Stomach smooth muscle (tissue), 2 donors: ENCODE measurements at regions not wholly inside any gene's neighbourhood (a gene's known extent, or its start where the extent isn't known, plus 50 kb on each side); places are given as distances from the start of the nearest gene placed in this dataset.
"Not testable (repeated sequence)": the region's sequence is repeated elsewhere in the genome, so short reads cannot be mapped to it uniquely, and the experiment has no call there.

ENCODE experiments used
- H3K27ac ChIP-seq: one replicate; pipeline ENCODE4 v1.7.0; 2013; ENCODE audit warnings: mild to moderate bottlenecking, low read length, inconsistent platforms
- H3K27me3 ChIP-seq, 2 donors: one replicate each; pipeline ENCODE4 v1.7.0; 2013; ENCODE audit warnings: low read length in 2 of 2; ENCODE audit not compliant: insufficient read depth in 2 of 2, control insufficient read depth in 1 of 2
- H3K36me3 ChIP-seq, 2 donors: one replicate each; pipeline ENCODE4 v1.7.0; 2013; ENCODE audit warnings: low read length in 2 of 2; ENCODE audit not compliant: control insufficient read depth in 2 of 2, insufficient read depth in 2 of 2
- H3K4me1 ChIP-seq: one replicate; pipeline ENCODE4 v1.7.0; 2013; ENCODE audit warnings: low read length; ENCODE audit not compliant: control insufficient read depth, insufficient read depth
- H3K4me3 ChIP-seq, 2 donors: one replicate each; pipeline ENCODE4 v1.7.0; 2013; ENCODE audit warnings: low read length in 2 of 2
- H3K9ac ChIP-seq, 2 donors: one replicate each; pipeline ENCODE4 v1.7.0; 2013; ENCODE audit warnings: low read length in 2 of 2, mild to moderate bottlenecking in 1 of 2
- H3K9me3 ChIP-seq, 2 donors: one replicate each; pipeline ENCODE4 v1.7.0; 2013; ENCODE audit warnings: low read length in 2 of 2; ENCODE audit not compliant: control insufficient read depth in 2 of 2
- donor health status: healthy.
- donor health status: Pancreatic carcinoma.

- H3K4me3 ChIP-seq, result no peak overlapping the region
- no peak overlapping the region for H3K27ac ChIP-seq
- no peaks in the 10 kb centered on the region for H3K36me3 ChIP-seq
- H3K27me3 ChIP-seq, result no peaks in the 10 kb centered on the region
- peaks cover 2% of the 10 kb centered on the region in 2 donors for H3K9me3 ChIP-seq
- H3K9ac ChIP-seq, result no peak overlapping the region
- H3K4me1 ChIP-seq, result no peaks in the 10 kb centered on the region
These were observed 95.6 kb downstream of the RRAGB start for GRCh38 chrX:55813150-55813549.

DNA sequence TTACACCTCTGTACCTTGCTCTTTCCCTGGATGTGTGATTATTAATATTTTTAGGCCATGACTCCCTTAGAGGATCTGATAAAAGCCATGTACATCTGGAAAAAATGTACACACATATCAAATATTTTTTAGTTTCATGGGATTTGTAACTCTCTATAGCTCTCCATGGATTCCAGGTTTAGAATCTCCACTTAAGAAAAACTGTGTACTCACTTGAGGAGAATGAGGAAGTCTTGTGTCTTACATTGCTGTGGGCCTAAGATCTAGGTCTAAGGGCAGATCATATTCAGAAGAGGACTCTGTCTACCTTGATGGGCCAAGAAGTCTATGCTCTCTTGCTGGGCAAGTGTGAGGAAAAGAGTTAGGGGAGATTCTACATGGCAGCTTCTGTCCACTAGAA, 98.0 kb downstream of the RRAGB start:
- no peaks in the 10 kb centered on the region for H3K4me1 ChIP-seq
- no peaks in the 10 kb centered on the region for H3K36me3 ChIP-seq
- no peak overlapping the region for H3K27ac ChIP-seq
- H3K4me3 ChIP-seq, result no peak overlapping the region
- peaks cover 2% of the 10 kb centered on the region in 2 donors for H3K9me3 ChIP-seq
- H3K9ac ChIP-seq, result no peak overlapping the region
- no peaks in the 10 kb centered on the region for H3K27me3 ChIP-seq

- no peaks in the 10 kb centered on the region for H3K4me1 ChIP-seq
- no peaks in the 10 kb centered on the region for H3K27me3 ChIP-seq
These were observed 98.5 kb downstream of the RRAGB start for GRCh38 chrX:55816023-55816422.

GRCh38 chrX:55818673-55819375, 101.3 kb downstream of the RRAGB start:
- Histone ChIP-seq H3K4me1 (no peaks in the 10 kb centered on the region), H3K27me3 (no peaks in the 10 kb centered on the region), H3K36me3 (no peaks in the 10 kb centered on the region), H3K9me3 (peaks cover 2% of the 10 kb centered on the region in 2 donors), H3K27ac (no peak overlapping the region), H3K4me3 (no peak overlapping the region), H3K9ac (no peak overlapping the region)

More at GRCh38 chrX:55816023-55816422, 98.5 kb downstream of the RRAGB start:
- Histone ChIP-seq H3K9me3 (peaks cover 2% of the 10 kb centered on the region in 2 donors), H3K27ac (no peak overlapping the region), H3K36me3 (no peaks in the 10 kb centered on the region), H3K9ac (no peak overlapping the region), H3K4me3 (no peak overlapping the region)

DNA sequence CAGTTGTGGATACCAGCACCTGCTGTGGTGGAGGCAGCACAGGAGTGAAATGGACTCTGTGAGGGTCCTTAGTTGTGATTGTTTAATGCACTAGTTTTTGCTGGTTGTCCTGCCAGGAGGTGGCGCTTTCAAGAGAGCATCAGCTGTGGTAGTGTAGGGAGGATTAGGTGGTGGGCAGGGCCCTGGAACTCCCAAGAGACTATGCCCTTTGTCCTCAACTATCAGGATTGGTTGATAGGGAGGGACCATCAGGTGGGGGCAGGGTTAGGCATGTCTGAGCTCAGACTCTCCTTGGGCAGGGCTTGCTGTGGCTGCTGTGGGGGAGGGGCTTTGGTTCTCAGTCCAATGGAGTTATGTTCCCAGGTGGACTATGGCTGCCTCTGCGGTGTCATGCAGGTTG, 121.9 kb downstream of the RRAGB start:
- peaks cover 0 to 3% of the 10 kb centered on the region in 2 donors for H3K27me3 ChIP-seq
- H3K9ac ChIP-seq, result no peak overlapping the region
- H3K4me1 ChIP-seq, result no peaks in the 10 kb centered on the region
- no peaks in the 10 kb centered on the region for H3K36me3 ChIP-seq
- no peak overlapping the region for H3K27ac ChIP-seq
- no peak overlapping the region for H3K4me3 ChIP-seq
- peaks cover 0 to 2% of the 10 kb centered on the region in 2 donors for H3K9me3 ChIP-seq

GRCh38 chrX:55841962-55842752, 124.6 kb downstream of the RRAGB start:
- Histone ChIP-seq H3K27ac (no peak overlapping the region), H3K36me3 (no peaks in the 10 kb centered on the region), H3K9me3 (peaks cover 0 to 2% of the 10 kb centered on the region in 2 donors), H3K4me3 (no peak overlapping the region), H3K9ac (no peak overlapping the region), H3K27me3 (peaks cover 0 to 3% of the 10 kb centered on the region in 2 donors), H3K4me1 (no peaks in the 10 kb centered on the region)

DNA sequence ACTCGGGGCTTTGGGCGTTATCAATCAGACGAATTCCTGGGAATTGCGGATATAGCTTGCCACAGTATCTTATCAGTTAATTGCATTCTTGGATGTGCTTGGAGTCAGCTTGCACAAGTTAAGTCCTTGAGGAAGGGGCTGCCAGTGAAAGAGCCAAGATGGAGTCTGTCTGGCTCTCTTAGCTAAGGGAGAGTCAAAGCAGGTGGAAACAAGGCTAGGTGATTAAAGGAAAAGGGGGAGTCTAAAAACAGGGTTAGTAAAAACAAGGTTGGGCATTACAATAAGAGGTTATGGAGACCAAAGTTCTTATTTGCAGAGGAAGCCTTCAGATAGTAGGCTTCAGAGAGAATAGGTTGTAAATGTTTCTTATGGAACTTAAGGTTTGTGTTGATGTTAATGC, 149.2 kb downstream of the RRAGB start:
- H3K27me3 ChIP-seq, H3K4me3 ChIP-seq, H3K4me1 ChIP-seq, H3K9ac ChIP-seq, H3K27ac ChIP-seq, H3K9me3 ChIP-seq, H3K36me3 ChIP-seq: not testable (repeated sequence)

DNA sequence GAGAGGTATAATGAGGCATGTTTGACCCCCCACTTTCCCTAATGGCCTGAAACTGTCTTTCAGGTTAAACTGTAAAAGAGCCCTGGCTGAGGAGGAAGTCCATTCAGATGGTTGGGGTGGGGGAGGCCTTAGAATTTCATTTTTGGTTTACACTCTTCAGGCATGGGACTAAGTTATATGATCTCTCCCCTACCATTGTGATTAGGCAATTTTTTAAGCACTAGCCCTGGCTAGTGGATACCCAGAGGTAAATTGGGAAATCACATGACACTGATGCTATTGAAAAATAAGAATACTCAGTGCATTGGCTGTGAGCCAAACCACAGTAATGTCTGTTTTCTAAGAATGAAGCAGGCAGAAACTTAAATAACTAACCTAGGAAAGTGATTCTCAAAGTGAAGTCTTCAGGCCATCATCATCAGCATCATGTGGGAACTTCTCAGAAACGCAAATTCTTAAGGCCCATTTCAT, 149.7 kb downstream of the RRAGB start:
- Histone ChIP-seq H3K36me3 (no peaks in the 10 kb centered on the region), H3K9ac (no peak overlapping the region), H3K4me3 (no peak overlapping the region), H3K27ac (no peak overlapping the region), H3K9me3 (peaks cover 0 to 2% of the 10 kb centered on the region in 2 donors), H3K27me3 (no peaks in the 10 kb centered on the region), H3K4me1 (no peaks in the 10 kb centered on the region)

GRCh38 chrX:55867708-55868107, 150.2 kb downstream of the RRAGB start:
- peaks cover 0 to 2% of the 10 kb centered on the region in 2 donors for H3K9me3 ChIP-seq
- no peaks in the 10 kb centered on the region for H3K27me3 ChIP-seq
- no peaks in the 10 kb centered on the region for H3K4me1 ChIP-seq
- no peak overlapping the region for H3K27ac ChIP-seq
- no peak overlapping the region for H3K4me3 ChIP-seq
- H3K9ac ChIP-seq, result no peak overlapping the region
- no peaks in the 10 kb centered on the region for H3K36me3 ChIP-seq

GRCh38 chrX:55874807-55875206, 157.3 kb downstream of the RRAGB start:
- Histone ChIP-seq H3K36me3 (no peaks in the 10 kb centered on the region), H3K9ac (no peak overlapping the region), H3K27ac (no peak overlapping the region), H3K4me1 (no peaks in the 10 kb centered on the region), H3K27me3 (no peaks in the 10 kb centered on the region), H3K9me3 (no peaks in the 10 kb centered on the region), H3K4me3 (no peak overlapping the region)

DNA sequence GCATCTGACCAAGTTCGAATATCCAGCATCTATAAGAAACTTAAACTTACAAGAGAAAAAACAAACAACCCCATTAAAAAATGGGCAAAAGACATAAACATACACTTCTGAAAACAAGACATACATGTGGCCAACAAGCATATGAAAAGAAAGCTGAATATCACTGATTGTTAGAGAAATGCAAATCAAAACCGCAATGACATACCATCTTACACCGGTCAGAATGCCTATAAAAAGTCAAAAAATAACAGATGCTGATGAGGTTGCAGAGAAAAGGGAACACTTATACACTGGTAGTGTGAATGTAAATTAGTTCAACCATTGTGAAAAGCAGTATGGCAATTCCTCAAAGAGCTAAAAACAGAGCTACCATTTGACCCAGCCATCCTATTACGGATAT, 166.0 kb downstream of the RRAGB start:
- not testable (repeated sequence) for H3K27me3 ChIP-seq, H3K9me3 ChIP-seq, H3K27ac ChIP-seq, H3K4me3 ChIP-seq, H3K36me3 ChIP-seq, H3K4me1 ChIP-seq, H3K9ac ChIP-seq
